Caco-2 (cell line): ENCODE measurements at regions not wholly inside any gene's neighbourhood (a gene's known extent, or its start where the extent isn't known, plus 50 kb on each side); places are given as distances from the start of the nearest gene placed in this dataset.

Source experiments
- BruUV-seq: library from RNA; stranded (reverse); fragments of 400-500 nt; replicated peaks from 2 replicates; lab custom pipeline; 2021; lab: Mats Ljungman, UMichigan
- CTCF ChIA-PET: fragments of 300-600 bp; sonication (Branson Sonifier 250); formaldehyde crosslinking; loops from one replicate; lab custom pipeline; 2022; ENCODE audit warnings: antibody characterized with exemption; lab: Charles Lee
- POLR2A ChIA-PET: fragments of 300-600 bp; sonication (Branson Sonifier 250); formaldehyde crosslinking; loops from one replicate; lab custom pipeline; 2022; ENCODE audit warnings: antibody characterized with exemption; lab: Charles Lee
- DNase-seq, 2 experiments: peaks; one replicate each; pipeline versions ENCODE4 v3.0.0 to v3.0.0-alpha.2; 2020 to 2022
- H3K27me3 ChIP-seq: replicated peaks from 2 replicates; pipeline ENCODE4 v1.6.0; 2011; ENCODE audit warnings: low read length; ENCODE audit not compliant: control insufficient read depth, insufficient read depth
- H3K36me3 ChIP-seq: 2 replicates; pipeline ENCODE4 v1.5.1; 2011; ENCODE audit warnings: low read length; ENCODE audit not compliant: control insufficient read depth, insufficient read depth
- H3K4me1 ChIP-seq: fragments of 250-450 bp; sonication (Bioruptor Pico); 2 replicates; pipeline ENCODE4 v1.5.1; 2020; ENCODE audit warnings: mild to moderate bottlenecking
- H3K4me3 ChIP-seq: 2 replicates; pipeline ENCODE4 v1.5.1; 2011; ENCODE audit warnings: low read depth, mild to moderate bottlenecking, control low read depth, low read length
- H3K9me3 ChIP-seq: fragments of 250-450 bp; sonication (Bioruptor Pico); 2 replicates; pipeline ENCODE4 v1.5.1; 2020; ENCODE audit warnings: mild to moderate bottlenecking, moderate library complexity
- H3K27ac Mint-ChIP-seq: one replicate; pipeline ENCODE4 v1.8.0; 2022; ENCODE audit warnings: mixed read lengths; ENCODE audit not compliant: unreplicated experiment
- H3K27me3 Mint-ChIP-seq: one replicate; pipeline ENCODE4 v1.8.0; 2022; ENCODE audit warnings: mixed read lengths; ENCODE audit not compliant: insufficient read depth, unreplicated experiment
- H3K36me3 Mint-ChIP-seq: one replicate; pipeline ENCODE4 v1.8.0; 2022; ENCODE audit warnings: mild to moderate bottlenecking, mixed read lengths; ENCODE audit not compliant: insufficient read depth, unreplicated experiment
- H3K4me1 Mint-ChIP-seq: one replicate; pipeline ENCODE4 v1.8.0; 2022; ENCODE audit warnings: low read depth, mixed read lengths; ENCODE audit not compliant: unreplicated experiment
- H3K4me3 Mint-ChIP-seq: one replicate; pipeline ENCODE4 v1.8.0; 2022; ENCODE audit warnings: mild to moderate bottlenecking, moderate library complexity, mixed read lengths; ENCODE audit not compliant: unreplicated experiment
- H3K9me3 Mint-ChIP-seq: one replicate; pipeline ENCODE4 v1.8.0; 2022; ENCODE audit warnings: mixed read lengths; ENCODE audit not compliant: unreplicated experiment
- CTCF ChIP-seq, 2 experiments: fragments of 200-600 bp in 1 of 2; IDR thresholded peaks; 1 replicate in 1 of 2; 2 replicates in 1 of 2; pipeline versions ENCODE4 v1.5.1 to v1.8.0; 2011 to 2022; ENCODE audit warnings: antibody characterized with exemption in 1 of 2, control low read depth in 1 of 2, inconsistent platforms in 1 of 2, low read depth in 1 of 2, low read length in 1 of 2, mild to moderate bottlenecking in 1 of 2, moderate library complexity in 1 of 2; ENCODE audit not compliant: insufficient read depth in 1 of 2, severe bottlenecking in 1 of 2, unreplicated experiment in 1 of 2
- intact Hi-C: fragments of 100-400 bp; cut with micrococcal nuclease; formaldehyde crosslinking; loops from one replicate; pipeline ENCODE4 v1.10.0; 2022; ENCODE audit not compliant: unreplicated experiment

GRCh38 chr2:82498777-82499443, 1960.2 kb downstream of the SUCLG1 start:
- BruUV-seq: no TSS peak
- Mint-ChIP-seq H3K27ac (no peak overlapping the region), H3K36me3 (no peaks in the 10 kb centered on the region), H3K27me3 (no peaks in the 10 kb centered on the region), H3K4me3 (no peak overlapping the region), H3K9me3 (peaks cover 9% of the 10 kb centered on the region), H3K4me1 (no peaks in the 10 kb centered on the region)
- CTCF ChIA-PET: no interaction called here
- no peak for TF ChIP-seq CTCF (IDR thresholded peaks at IDR 0.05; ENCODE audit: insufficient read depth in 1 of 2, low read depth in 1 of 2, low read length in 1 of 2, severe bottlenecking in 1 of 2, unreplicated experiment in 1 of 2)
- Histone ChIP-seq H3K27me3 (no peaks in the 10 kb centered on the region), H3K9me3 (peaks cover 6% of the 10 kb centered on the region), H3K4me3 (no peak overlapping the region), H3K36me3 (no peaks in the 10 kb centered on the region), H3K4me1 (no peaks in the 10 kb centered on the region)
- POLR2A ChIA-PET: no interaction called here
- DNase-seq: no peak
- intact Hi-C loops: no loop called here

- intact Hi-C loops: no loop called here
- Mint-ChIP-seq H3K27ac (no peak overlapping the region), H3K9me3 (no peaks in the 10 kb centered on the region), H3K4me3 (no peak overlapping the region), H3K4me1 (no peaks in the 10 kb centered on the region), H3K36me3 (no peaks in the 10 kb centered on the region), H3K27me3 (no peaks in the 10 kb centered on the region)
- no peak for DNase-seq
- no peaks in the 10 kb centered on the region for H3K4me1 ChIP-seq
- CTCF ChIA-PET: no interaction called here
- no peaks in the 10 kb centered on the region for H3K36me3 ChIP-seq
- TF ChIP-seq CTCF (IDR thresholded peaks at IDR 0.05; ENCODE audit: insufficient read depth in 1 of 2, low read depth in 1 of 2, low read length in 1 of 2, severe bottlenecking in 1 of 2, unreplicated experiment in 1 of 2): no peak
- POLR2A ChIA-PET: no interaction called here
- no peak overlapping the region for H3K4me3 ChIP-seq
- no peaks in the 10 kb centered on the region for H3K27me3 ChIP-seq
- no TSS peak for BruUV-seq
- no peaks in the 10 kb centered on the region; the same call in 1 of the 2 replicates for H3K9me3 ChIP-seq
Observed at GRCh38 chr2:82494739-82495138, 1964.3 kb downstream of the SUCLG1 start.

- TF ChIP-seq CTCF (IDR thresholded peaks at IDR 0.05; ENCODE audit: insufficient read depth in 1 of 2, low read depth in 1 of 2, low read length in 1 of 2, severe bottlenecking in 1 of 2, unreplicated experiment in 1 of 2): no peak
- H3K9me3 Mint-ChIP-seq: no peaks in the 10 kb centered on the region
- Histone ChIP-seq H3K27me3 (no peaks in the 10 kb centered on the region), H3K36me3 (no peaks in the 10 kb centered on the region), H3K9me3 (no peaks in the 10 kb centered on the region; the same call in 1 of the 2 replicates), H3K4me3 (no peak overlapping the region), H3K4me1 (no peaks in the 10 kb centered on the region)
- no peaks in the 10 kb centered on the region for H3K36me3 Mint-ChIP-seq
- POLR2A ChIA-PET: no interaction called here
- CTCF ChIA-PET: no interaction called here
- no peak overlapping the region for H3K27ac Mint-ChIP-seq
- DNase-seq: no peak
- no peaks in the 10 kb centered on the region for H3K27me3 Mint-ChIP-seq
- intact Hi-C loops: no loop called here
- no peaks in the 10 kb centered on the region for H3K4me1 Mint-ChIP-seq
- no peak overlapping the region for H3K4me3 Mint-ChIP-seq
- no TSS peak for BruUV-seq
Observed at GRCh38 chr2:82491591-82491990, 1967.5 kb downstream of the SUCLG1 start.
